SH-SY5Y (cell line): ENCODE measurements at regions not wholly inside any gene's neighbourhood (a gene's known extent, or its start where the extent isn't known, plus 50 kb on each side); places are given as distances from the start of the nearest gene placed in this dataset.

Source experiments
- GATA2 ChIP-seq: IDR thresholded peaks from 2 replicates; pipeline ENCODE4 v1.6.1; 2011; ENCODE audit warnings: mild to moderate bottlenecking, low read depth, low read length
- GATA3 ChIP-seq: IDR thresholded peaks from 2 replicates; pipeline ENCODE4 v1.6.1; 2011; ENCODE audit warnings: low read depth, mild to moderate bottlenecking, low read length, moderate library complexity

DNA sequence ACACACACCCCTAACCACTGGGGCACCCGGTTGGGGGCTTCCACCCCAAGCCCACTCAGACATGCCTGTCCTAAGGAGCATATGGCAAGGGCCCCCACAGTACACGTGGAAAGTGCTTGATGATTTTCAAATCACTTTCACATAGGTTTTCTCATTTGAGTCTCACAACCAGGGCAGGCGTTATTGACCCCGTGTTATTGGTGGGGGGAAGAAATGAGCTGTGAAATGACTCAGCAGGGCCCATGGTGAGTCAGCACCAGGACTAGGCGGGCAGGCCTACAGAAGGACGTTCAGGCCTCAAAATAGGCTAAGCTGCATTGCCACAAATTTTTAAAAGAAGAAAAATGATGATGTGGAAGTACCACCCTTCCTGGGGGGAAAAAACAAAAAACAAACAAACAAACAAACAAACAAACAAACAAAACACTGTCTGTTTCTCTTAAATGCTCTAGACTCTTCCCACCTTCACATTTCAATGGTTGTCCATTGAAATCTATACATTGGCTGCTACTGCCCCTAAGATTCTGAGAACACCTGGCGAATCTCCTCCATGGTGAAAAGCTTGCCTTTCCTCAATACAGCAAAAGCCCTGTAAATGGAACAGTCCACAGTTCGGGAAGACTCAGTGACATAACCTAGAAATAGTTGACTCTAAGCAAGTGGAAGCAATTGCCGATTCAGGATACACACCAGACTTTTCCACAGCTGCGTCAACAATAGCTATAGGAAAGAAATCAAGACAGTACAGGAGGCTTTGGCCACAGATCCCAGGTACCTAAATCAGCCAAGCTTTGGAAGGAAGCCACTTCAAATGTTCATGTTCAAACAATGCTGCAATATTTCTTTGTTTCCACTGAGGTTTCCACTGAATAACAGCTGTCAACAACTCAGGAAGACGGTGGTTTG is 234.7 kb downstream of the TOMM20 start:
- TF ChIP-seq GATA2 (no peak), GATA3 (no peak)
